SK-N-SH (cell line): ENCODE measurements at regions not wholly inside any gene's neighbourhood (a gene's known extent, or its start where the extent isn't known, plus 50 kb on each side); places are given as distances from the start of the nearest gene placed in this dataset.

ENCODE experiments used
- CTCF ChIA-PET: fragments of 300-600, 350-600 bp; formaldehyde crosslinking; extraction: SDS; loops from one replicate; lab custom pipeline; 2021; lab: Yijun Ruan, JAX
- POLR2A ChIA-PET: fragments of 350-600 bp; sonication (Branson Sonifier 250); formaldehyde crosslinking; extraction: SDS; loops from one replicate; lab custom pipeline; 2020; ENCODE audit warnings: antibody characterized with exemption, inconsistent platforms; lab: Yijun Ruan, JAX
- DNase-seq: peaks from one replicate; pipeline ENCODE4 v3.0.0; 2012
- H2AFZ ChIP-seq: fragments of 200-600 bp; sonication (generic); 2 replicates; pipeline ENCODE4 v1.8.1; 2016; ENCODE audit warnings: antibody characterized with exemption, mild to moderate bottlenecking, low read depth
- H3F3A ChIP-seq: fragments of 200-600 bp; sonication (generic); replicated peaks from 2 replicates; pipeline ENCODE3; 2016; ENCODE audit warnings: antibody characterized with exemption, mild to moderate bottlenecking; ENCODE audit not compliant: insufficient read depth
- H3K27ac ChIP-seq, 2 experiments: fragments of 200-500 bp in 1 of 2; fragments of 200-600 bp in 1 of 2; sonication (Bioruptor generic) in 1 of 2; sonication (generic), shearing (Covaris generic) in 1 of 2; 2 replicates each; pipeline versions ENCODE4 v1.5.1 to v1.6.1; 2014 to 2016; ENCODE audit warnings: low read depth in 2 of 2, inconsistent platforms in 1 of 2, low read length in 1 of 2, mild to moderate bottlenecking in 1 of 2, mixed read lengths in 1 of 2
- H3K27me3 ChIP-seq: fragments of 200-600 bp; sonication (generic), shearing (Covaris generic); 2 replicates; pipeline ENCODE4 v1.6.1; 2016; ENCODE audit warnings: mixed run types; ENCODE audit not compliant: insufficient read depth
- H3K36me3 ChIP-seq, 2 experiments: fragments of 200-500 bp in 1 of 2; fragments of 200-600 bp in 1 of 2; sonication (Bioruptor generic) in 1 of 2; sonication (generic) in 1 of 2; replicated peaks in 1 of 2; 2 replicates each; pipeline versions ENCODE3 to v1.5.1; 2014 to 2016; ENCODE audit warnings: low read length in 1 of 2, mild to moderate bottlenecking in 1 of 2; ENCODE audit not compliant: insufficient read depth in 2 of 2, control insufficient read depth in 1 of 2
- H3K4me1 ChIP-seq, 2 experiments: fragments of 200-500 bp in 1 of 2; fragments of 200-600 bp in 1 of 2; sonication (Bioruptor generic) in 1 of 2; sonication (generic), shearing (Covaris generic) in 1 of 2; 2 replicates each; pipeline versions ENCODE4 v1.5.1 to v1.6.1; 2014 to 2016; ENCODE audit warnings: low read depth in 1 of 2, low read length in 1 of 2, mixed run types in 1 of 2; ENCODE audit not compliant: insufficient read depth in 2 of 2, control insufficient read depth in 1 of 2
- H3K4me2 ChIP-seq: fragments of 200-600 bp; sonication (generic), shearing (Covaris generic); 2 replicates; pipeline ENCODE4 v1.6.1; 2017; ENCODE audit warnings: mixed run types
- H3K4me3 ChIP-seq, 2 experiments: fragments of 200-500 bp in 1 of 2; fragments of 200-600 bp in 1 of 2; sonication (Bioruptor generic) in 1 of 2; sonication (generic), shearing (Covaris generic) in 1 of 2; 2 replicates each; pipeline versions ENCODE4 v1.5.1 to v1.8.1; 2014 to 2016; ENCODE audit warnings: low read depth in 2 of 2, inconsistent platforms in 1 of 2, low read length in 1 of 2, mild to moderate bottlenecking in 1 of 2, mixed read lengths in 1 of 2, moderate library complexity in 1 of 2
- H3K79me2 ChIP-seq: fragments of 200-600 bp; sonication (generic); 2 replicates; pipeline ENCODE4 v1.8.1; 2017; ENCODE audit warnings: mild to moderate bottlenecking; ENCODE audit not compliant: insufficient read depth
- H3K9ac ChIP-seq: fragments of 200-600 bp; sonication (generic); 2 replicates; pipeline ENCODE4 v1.6.1; 2017; ENCODE audit warnings: mixed run types
- H3K9me2 ChIP-seq: fragments of 200-600 bp; sonication (generic); 2 replicates; pipeline ENCODE4 v1.6.1; 2017; ENCODE audit warnings: mixed run types
- H3K9me3 ChIP-seq: fragments of 200-600 bp; sonication (generic); 2 replicates; pipeline ENCODE4 v1.6.1; 2017; ENCODE audit warnings: mixed run types, mild to moderate bottlenecking, moderate library complexity
- H4K20me1 ChIP-seq: fragments of 200-600 bp; sonication (generic); 2 replicates; pipeline ENCODE4 v1.6.1; 2017; ENCODE audit warnings: mild to moderate bottlenecking, mixed run types; ENCODE audit not compliant: insufficient read depth
- ELF1 ChIP-seq: IDR thresholded peaks from 2 replicates; pipeline ENCODE4 v1.4.0; 2012
- FOSL2 ChIP-seq: IDR thresholded peaks from 2 replicates; pipeline ENCODE4 v1.4.0; 2012; ENCODE audit warnings: low read depth, mild to moderate bottlenecking, moderate library complexity, borderline replicate concordance
- FOXJ3 ChIP-seq: sonication (generic); formaldehyde crosslinking; IDR thresholded peaks from 2 replicates; pipeline ENCODE4 v1.5.1; 2020; ENCODE audit warnings: mild to moderate bottlenecking, missing genetic modification reagents
- FOXM1 ChIP-seq: IDR thresholded peaks from 2 replicates; pipeline ENCODE4 v1.4.0; 2012; ENCODE audit warnings: low read depth, mild to moderate bottlenecking
- GATA2 ChIP-seq: sonication (generic); formaldehyde crosslinking; IDR thresholded peaks from 2 replicates; pipeline ENCODE4 v1.5.0; 2020; ENCODE audit warnings: mild to moderate bottlenecking, missing genetic modification reagents
- JUND ChIP-seq: IDR thresholded peaks from 2 replicates; pipeline ENCODE4 v1.4.0; 2012
- MAX ChIP-seq: IDR thresholded peaks from 2 replicates; pipeline ENCODE4 v1.4.0; 2012; ENCODE audit warnings: low read depth
- MXI1 ChIP-seq: IDR thresholded peaks from 2 replicates; pipeline ENCODE4 v1.6.1; 2012; ENCODE audit warnings: mild to moderate bottlenecking, low read depth, low read length, improper control_type of control experiment
- PBX3 ChIP-seq: IDR thresholded peaks from 2 replicates; pipeline ENCODE4; 2012
- RAD21 ChIP-seq: IDR thresholded peaks from 2 replicates; pipeline ENCODE4 v1.6.1; 2012; ENCODE audit warnings: mild to moderate bottlenecking, low read length
- RXRA ChIP-seq: IDR thresholded peaks from 2 replicates; pipeline ENCODE4 v1.4.0; 2012; ENCODE audit warnings: low read depth, mild to moderate bottlenecking, borderline replicate concordance
- SMC3 ChIP-seq: IDR thresholded peaks from 2 replicates; pipeline ENCODE4 v1.6.1; 2012; ENCODE audit warnings: low read depth, low read length, improper control_type of control experiment
- TCF12 ChIP-seq: IDR thresholded peaks from 2 replicates; pipeline ENCODE4 v1.4.0; 2012
- USF1 ChIP-seq: IDR thresholded peaks from 2 replicates; pipeline ENCODE4 v1.4.0; 2012; ENCODE audit warnings: low read depth, borderline replicate concordance
- YY1 ChIP-seq: IDR thresholded peaks from 2 replicates; pipeline ENCODE4 v1.4.0; 2012; ENCODE audit warnings: low read depth, mild to moderate bottlenecking
- ZBTB33 ChIP-seq: IDR thresholded peaks from 2 replicates; pipeline ENCODE4 v1.4.0; 2012; ENCODE audit warnings: low read depth, borderline replicate concordance
- whole genome bisulfite sequencing: methylation state at CpG from one replicate; pipeline ENCODE4 v1.1.6; 2017; ENCODE audit warnings: low lambda C conversion rate; 5-methylcytosine and 5-hydroxymethylcytosine counted together

GRCh38 chr13:26993780-26994179 lies 177.8 kb downstream of the USP12 start:
- H2AFZ ChIP-seq = no peak overlapping the region
- H3K9ac ChIP-seq = no peak overlapping the region
- no peaks in the 10 kb centered on the region; a peak in 1 of 4 replicates for H3K4me1 ChIP-seq
- ChIA-PET CTCF (interaction anchor here (0.9 to 1.5 kb wide), 6 partner anchors 9 to 368 kb away, joined by 3 to 7 read pairs (median 5); no protein-coding TSS in a partner anchor), POLR2A (no interaction called here)
- 48% methylated on average over 3 of the region's 3 CpGs for WGBS
- H3K9me3 ChIP-seq = no peaks in the 10 kb centered on the region
- H3K9me2 ChIP-seq = no peaks in the 10 kb centered on the region
- no peaks in the 10 kb centered on the region for H3K27me3 ChIP-seq
- no peaks in the 10 kb centered on the region for H3K79me2 ChIP-seq
- DNase-seq = no peak
- H3K36me3 ChIP-seq = no peaks in the 10 kb centered on the region
- no peak for TF ChIP-seq FOXM1
- TF ChIP-seq ELF1 = no peak
- no peak for TF ChIP-seq RAD21
- no peak overlapping the region for H3K4me3 ChIP-seq
- H3F3A ChIP-seq = no peaks in the 10 kb centered on the region
- H4K20me1 ChIP-seq = no peaks in the 10 kb centered on the region
- H3K4me2 ChIP-seq = no peak overlapping the region
- no peak overlapping the region for H3K27ac ChIP-seq

- no peak overlapping the region for H3K9ac ChIP-seq
- no peak overlapping the region for H3K27ac ChIP-seq
- no peak overlapping the region for H3K4me2 ChIP-seq
- H3K27me3 ChIP-seq = no peaks in the 10 kb centered on the region
- H3K4me1 ChIP-seq = no peaks in the 10 kb centered on the region; a peak in 1 of 4 replicates
- H4K20me1 ChIP-seq = no peaks in the 10 kb centered on the region
- no peak for TF ChIP-seq YY1
- no peak for TF ChIP-seq FOSL2
- TF ChIP-seq GATA2 (CRISPR knock-in tag) = no peak
- TF ChIP-seq USF1 = no peak
- no peak for TF ChIP-seq RXRA
- TF ChIP-seq TCF12 = no peak
- no peak for TF ChIP-seq ZBTB33
- no peak for TF ChIP-seq MAX
- no peak for TF ChIP-seq SMC3
- no peak for TF ChIP-seq JUND
- TF ChIP-seq FOXJ3 (CRISPR knock-in tag) = no peak
- TF ChIP-seq PBX3 = no peak
- no peak for TF ChIP-seq MXI1
- no peak overlapping the region for H2AFZ ChIP-seq
- ChIA-PET POLR2A (no interaction called here), CTCF (interaction anchor here (1.1 to 1.5 kb wide), 6 partner anchors 8 to 369 kb away, joined by 3 to 7 read pairs (median 5); no protein-coding TSS in a partner anchor)
- no peak for DNase-seq
- no peaks in the 10 kb centered on the region for H3K36me3 ChIP-seq
- H3K9me3 ChIP-seq = no peaks in the 10 kb centered on the region
- H3F3A ChIP-seq = no peaks in the 10 kb centered on the region
- H3K79me2 ChIP-seq = no peaks in the 10 kb centered on the region
- H3K4me3 ChIP-seq = no peak overlapping the region
- H3K9me2 ChIP-seq = no peaks in the 10 kb centered on the region
- 47% methylated on average over 3 of the region's 4 CpGs for WGBS
These were observed 178.5 kb downstream of the USP12 start for GRCh38 chr13:26992951-26993719.
